Glutamatergic neuron (in vitro differentiated cells): ENCODE measurements at regions not wholly inside any gene's neighbourhood (a gene's known extent, or its start where the extent isn't known, plus 50 kb on each side); places are given as distances from the start of the nearest gene placed in this dataset.

ENCODE experiments used
- DNase-seq: peaks from one replicate; pipeline ENCODE4 v3.0.0; 2022
- H3K27ac Mint-ChIP-seq: one replicate; pipeline ENCODE4 v1.8.0; 2020; ENCODE audit warnings: mild to moderate bottlenecking, mixed read lengths, inconsistent platforms; ENCODE audit not compliant: unreplicated experiment
- H3K27me3 Mint-ChIP-seq: one replicate; pipeline ENCODE4 v1.8.0; 2020; ENCODE audit warnings: mild to moderate bottlenecking, moderate library complexity, mixed read lengths, inconsistent platforms; ENCODE audit not compliant: unreplicated experiment
- H3K36me3 Mint-ChIP-seq: one replicate; pipeline ENCODE4 v1.8.0; 2020; ENCODE audit warnings: mild to moderate bottlenecking, mixed read lengths, inconsistent platforms; ENCODE audit not compliant: unreplicated experiment
- H3K4me1 Mint-ChIP-seq: one replicate; pipeline ENCODE4 v1.8.0; 2020; ENCODE audit warnings: mild to moderate bottlenecking, low read depth, mixed read lengths, inconsistent platforms; ENCODE audit not compliant: unreplicated experiment
- H3K4me3 Mint-ChIP-seq: one replicate; pipeline ENCODE4 v1.8.0; 2020; ENCODE audit warnings: mild to moderate bottlenecking, mixed read lengths, inconsistent platforms; ENCODE audit not compliant: unreplicated experiment
- H3K9me3 Mint-ChIP-seq: one replicate; pipeline ENCODE4 v1.8.0; 2020; ENCODE audit warnings: mild to moderate bottlenecking, moderate library complexity, mixed read lengths, inconsistent platforms; ENCODE audit not compliant: unreplicated experiment
- CTCF ChIP-seq: fragments of 200-600 bp; sonication (generic); IDR thresholded peaks from one replicate; pipeline ENCODE4 v1.5.0; 2021; ENCODE audit not compliant: partially characterized antibody, unreplicated experiment

GRCh38 chr14:46306267-46306666 is 345.3 kb downstream of the RPL10L start:
- H3K27me3 Mint-ChIP-seq: no peaks in the 10 kb centered on the region
- no peaks in the 10 kb centered on the region for H3K36me3 Mint-ChIP-seq
- H3K4me1 Mint-ChIP-seq: no peaks in the 10 kb centered on the region
- DNase-seq: no peak
- no peak overlapping the region for H3K4me3 Mint-ChIP-seq
- H3K9me3 Mint-ChIP-seq: no peaks in the 10 kb centered on the region
- H3K27ac Mint-ChIP-seq: no peak overlapping the region
- no peak for TF ChIP-seq CTCF

GRCh38 chr14:46300765-46301164 is 350.8 kb downstream of the RPL10L start:
- TF ChIP-seq CTCF: no peak
- Mint-ChIP-seq H3K27me3 (no peaks in the 10 kb centered on the region), H3K9me3 (no peaks in the 10 kb centered on the region), H3K4me3 (no peak overlapping the region), H3K27ac (no peak overlapping the region), H3K4me1 (no peaks in the 10 kb centered on the region), H3K36me3 (no peaks in the 10 kb centered on the region)
- DNase-seq: no peak

- DNase-seq: no peak
- Mint-ChIP-seq H3K27ac (no peak overlapping the region), H3K36me3 (no peaks in the 10 kb centered on the region), H3K9me3 (no peaks in the 10 kb centered on the region), H3K4me1 (no peaks in the 10 kb centered on the region), H3K27me3 (no peaks in the 10 kb centered on the region), H3K4me3 (no peak overlapping the region)
- no peak for TF ChIP-seq CTCF
These were observed 360.9 kb downstream of the RPL10L start for GRCh38 chr14:46290706-46291105.

- no peak for DNase-seq
- H3K4me1 Mint-ChIP-seq: no peaks in the 10 kb centered on the region
- no peak overlapping the region for H3K4me3 Mint-ChIP-seq
- H3K27ac Mint-ChIP-seq: no peak overlapping the region
- no peaks in the 10 kb centered on the region for H3K9me3 Mint-ChIP-seq
- no peaks in the 10 kb centered on the region for H3K36me3 Mint-ChIP-seq
- TF ChIP-seq CTCF: no peak
- no peaks in the 10 kb centered on the region for H3K27me3 Mint-ChIP-seq
These were observed 371.8 kb downstream of the RPL10L start for GRCh38 chr14:46279776-46280175.

GRCh38 chr14:46279327-46279726 is 372.3 kb downstream of the RPL10L start:
- H3K4me3 Mint-ChIP-seq: no peak overlapping the region
- no peak for DNase-seq

More at GRCh38 chr14:46279327-46279726, 372.3 kb downstream of the RPL10L start:
- peaks cover under 1% of the 10 kb centered on the region for H3K27me3 Mint-ChIP-seq
- TF ChIP-seq CTCF: no peak
- H3K9me3 Mint-ChIP-seq: no peaks in the 10 kb centered on the region
- no peaks in the 10 kb centered on the region for H3K36me3 Mint-ChIP-seq
- H3K27ac Mint-ChIP-seq: no peak overlapping the region
- no peaks in the 10 kb centered on the region for H3K4me1 Mint-ChIP-seq
